GM20431 (cell line): ENCODE measurements at regions not wholly inside any gene's neighbourhood (a gene's known extent, or its start where the extent isn't known, plus 50 kb on each side); places are given as distances from the start of the nearest gene placed in this dataset.

Source experiments
- in situ Hi-C: fragments of 300-500 bp; cut with MseI, MboI; formaldehyde crosslinking; loops from one replicate; pipeline ENCODE4 v1.15.0; 2020; ENCODE audit warnings: low sequenced_read_pairs; ENCODE audit not compliant: unreplicated experiment

DNA sequence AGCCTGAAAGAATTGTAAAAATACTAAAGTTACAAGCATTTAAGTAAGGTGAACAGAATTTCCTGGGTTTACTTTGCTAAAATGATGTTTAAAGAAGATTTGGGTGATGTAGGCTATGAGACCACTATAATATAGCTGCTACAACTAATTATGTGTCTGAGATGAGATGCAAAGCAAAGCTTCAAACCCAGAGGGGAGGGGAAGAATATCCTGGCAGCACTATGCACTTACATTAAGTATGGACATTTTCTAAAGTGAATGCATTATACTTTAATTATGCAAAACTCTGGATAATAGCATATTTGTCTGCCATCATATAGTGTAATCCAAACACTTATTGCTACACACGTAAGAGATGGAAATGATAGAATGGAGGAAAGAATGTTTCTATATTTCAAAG, 1003.7 kb downstream of the GALC start:
- in situ Hi-C loops = no loop called here

DNA sequence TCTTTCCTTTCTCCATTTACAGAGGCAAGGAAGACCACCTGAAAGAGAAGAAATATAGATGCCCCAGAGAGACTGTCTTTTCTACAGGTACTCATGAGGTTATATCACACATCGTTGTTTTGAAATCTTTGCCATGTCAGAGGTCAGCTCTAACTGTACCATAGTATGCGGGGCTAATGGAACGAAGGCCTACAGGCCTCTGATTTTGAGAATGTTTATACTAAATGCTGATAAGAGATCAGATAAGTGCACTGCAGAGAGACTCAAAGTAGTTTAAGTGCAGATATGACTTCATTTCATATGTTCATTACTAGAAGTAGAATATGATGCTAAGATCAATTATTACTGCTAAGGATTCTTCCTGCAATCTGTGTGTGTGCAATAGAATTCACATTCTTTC, 1005.0 kb downstream of the GALC start:
- in situ Hi-C loops = no loop called here

DNA sequence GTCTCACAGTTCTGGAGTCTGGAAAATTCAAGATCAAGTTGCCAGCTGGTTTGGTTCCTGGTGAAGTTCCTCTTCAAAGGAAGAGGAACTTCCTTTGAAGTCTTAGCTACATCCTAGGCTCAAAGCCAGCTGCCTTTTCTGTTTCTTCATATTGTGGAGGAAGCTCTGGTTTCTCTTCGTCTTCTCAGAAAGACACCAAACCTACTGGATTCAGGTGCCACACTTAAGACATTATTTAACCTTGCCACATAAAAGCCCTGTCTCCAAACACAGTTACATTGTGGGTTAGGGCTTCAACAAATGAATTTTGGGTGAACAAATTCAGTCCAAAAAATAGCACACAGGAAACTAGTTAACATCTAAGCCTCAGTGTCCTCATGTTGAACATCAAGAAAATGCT, 1019.8 kb downstream of the GALC start:
- in situ Hi-C loops = no loop called here

DNA sequence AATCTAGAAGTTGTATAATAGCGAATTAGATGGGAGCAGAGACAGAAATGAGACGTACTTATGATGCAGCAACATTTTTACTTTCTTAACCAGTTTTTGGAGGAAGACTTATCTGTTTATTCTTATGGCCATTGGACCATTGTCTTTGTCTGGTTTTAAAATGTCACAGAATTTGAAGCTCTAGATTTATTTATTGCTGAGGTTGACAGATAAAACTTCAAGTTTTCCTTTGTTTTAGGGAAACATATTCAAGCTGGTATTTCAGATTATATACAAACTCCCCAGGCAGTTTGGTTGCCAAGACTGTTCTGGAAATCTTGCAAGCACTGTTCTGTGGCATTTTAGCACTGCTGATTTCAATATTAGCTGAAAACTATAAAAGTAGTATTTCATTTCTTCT, 1021.7 kb downstream of the GALC start:
- in situ Hi-C loops = no loop called here

DNA sequence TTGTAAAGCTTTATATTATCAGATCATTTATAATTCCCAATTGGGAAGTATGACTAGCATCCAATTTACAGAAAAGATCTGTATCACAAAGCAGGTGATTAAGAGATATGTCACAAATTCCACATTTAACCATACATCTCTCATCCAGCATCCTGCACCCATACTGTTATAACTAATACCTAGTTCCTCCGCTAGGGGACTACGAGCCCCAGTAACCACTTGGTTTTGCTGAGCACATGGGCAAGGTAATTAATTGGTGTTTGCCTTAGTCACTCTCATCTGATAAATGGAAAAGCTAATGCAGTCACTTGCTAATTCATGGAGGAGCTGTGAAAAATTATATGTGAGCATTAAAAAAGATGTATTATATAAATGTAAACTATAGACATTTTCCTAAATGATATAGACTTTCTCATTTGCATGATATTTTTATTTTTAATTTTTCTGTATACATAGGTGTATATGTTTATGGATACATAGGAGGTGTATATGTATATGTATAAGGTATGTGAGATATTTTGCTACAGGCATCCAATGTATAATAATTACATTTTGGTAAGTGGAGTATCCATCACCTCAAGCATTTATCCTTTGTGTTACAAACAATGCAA, 1031.8 kb downstream of the GALC start:
- in situ Hi-C loops = no loop called here

DNA sequence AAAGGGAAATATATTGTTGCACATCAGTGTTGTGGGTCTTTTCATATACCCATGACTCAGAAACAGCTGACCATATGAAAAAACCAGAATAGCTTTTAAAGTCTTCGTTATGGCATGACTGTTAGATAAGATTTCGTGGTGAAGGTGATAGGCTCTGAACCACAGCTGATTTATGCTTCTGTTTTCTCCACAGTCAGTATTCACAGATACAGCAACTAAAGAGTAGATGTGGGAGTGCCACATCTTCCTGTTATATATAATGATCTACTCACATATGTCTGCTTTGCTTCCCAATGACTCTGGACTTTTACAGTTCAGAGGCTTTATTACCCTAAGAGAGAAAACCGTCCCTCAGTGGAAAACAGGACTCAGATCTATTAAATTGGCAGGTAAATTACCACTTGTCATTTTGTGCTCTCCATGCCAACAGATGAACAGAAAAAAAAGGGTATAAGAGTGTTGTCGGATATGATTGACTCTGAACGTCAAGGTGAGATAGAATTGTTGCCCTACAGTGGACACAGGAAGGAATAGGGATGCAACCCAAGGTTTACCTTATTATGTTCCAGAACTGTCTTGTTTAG, 1037.1 kb downstream of the GALC start:
- in situ Hi-C loops = no loop called here

DNA sequence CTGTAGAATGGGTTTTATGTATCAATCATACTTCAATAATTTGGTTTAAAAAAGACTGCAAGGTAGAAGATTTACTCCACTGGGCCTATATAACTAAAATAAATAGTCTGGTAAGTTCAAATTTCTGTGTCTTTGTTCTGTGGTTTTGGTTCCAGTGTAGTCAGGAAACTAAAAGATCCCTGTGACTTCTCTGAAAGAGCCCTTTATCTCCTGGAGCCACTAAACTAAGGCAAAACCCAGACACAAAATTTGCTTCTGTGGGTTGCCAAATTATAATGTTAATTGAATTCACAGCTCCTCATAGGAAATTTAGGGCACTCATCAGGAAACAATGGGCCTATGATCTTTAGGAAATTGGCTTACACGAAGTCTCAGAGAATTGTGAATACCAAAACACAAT, 1038.4 kb downstream of the GALC start:
- in situ Hi-C loops = no loop called here

DNA sequence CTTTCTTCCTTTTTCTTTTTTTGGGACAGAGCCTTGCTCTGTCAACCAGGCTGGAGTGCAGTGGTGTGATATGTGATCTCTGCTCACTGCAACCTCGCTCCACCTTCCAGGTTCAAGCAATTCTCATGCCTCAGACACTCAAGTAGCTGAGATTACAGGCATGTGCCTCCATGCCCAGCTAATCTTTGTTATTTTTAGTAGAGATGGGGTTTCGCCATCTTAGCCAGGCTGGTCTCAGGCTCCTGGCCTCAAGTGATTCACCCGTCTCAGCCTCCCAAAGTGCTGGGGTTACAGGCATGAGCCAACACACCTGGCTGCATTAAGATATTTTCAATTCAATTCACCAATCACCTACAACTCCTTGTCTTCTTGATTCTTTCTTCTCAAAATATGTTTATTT, 1046.5 kb downstream of the GALC start:
- in situ Hi-C loops = no loop called here

DNA sequence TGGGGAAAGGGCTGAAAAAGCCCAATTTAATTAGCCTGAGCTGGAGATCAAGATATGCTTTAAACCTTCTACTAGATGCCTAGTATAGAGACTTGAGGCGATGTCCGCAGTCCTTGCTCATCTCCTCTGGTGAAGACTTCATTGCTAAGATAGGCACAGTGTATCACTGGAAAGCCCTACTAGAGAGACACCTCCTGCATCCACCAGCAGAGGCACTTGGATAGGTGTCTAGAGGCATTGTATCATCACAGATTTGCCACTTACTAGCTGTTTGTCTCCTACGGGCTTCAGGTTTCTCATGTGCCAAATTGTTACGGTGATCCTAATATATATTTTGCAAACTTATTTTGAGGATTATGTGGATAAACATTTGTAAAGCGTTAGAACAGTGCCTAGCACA, 1048.5 kb downstream of the GALC start:
- in situ Hi-C loops = no loop called here

DNA sequence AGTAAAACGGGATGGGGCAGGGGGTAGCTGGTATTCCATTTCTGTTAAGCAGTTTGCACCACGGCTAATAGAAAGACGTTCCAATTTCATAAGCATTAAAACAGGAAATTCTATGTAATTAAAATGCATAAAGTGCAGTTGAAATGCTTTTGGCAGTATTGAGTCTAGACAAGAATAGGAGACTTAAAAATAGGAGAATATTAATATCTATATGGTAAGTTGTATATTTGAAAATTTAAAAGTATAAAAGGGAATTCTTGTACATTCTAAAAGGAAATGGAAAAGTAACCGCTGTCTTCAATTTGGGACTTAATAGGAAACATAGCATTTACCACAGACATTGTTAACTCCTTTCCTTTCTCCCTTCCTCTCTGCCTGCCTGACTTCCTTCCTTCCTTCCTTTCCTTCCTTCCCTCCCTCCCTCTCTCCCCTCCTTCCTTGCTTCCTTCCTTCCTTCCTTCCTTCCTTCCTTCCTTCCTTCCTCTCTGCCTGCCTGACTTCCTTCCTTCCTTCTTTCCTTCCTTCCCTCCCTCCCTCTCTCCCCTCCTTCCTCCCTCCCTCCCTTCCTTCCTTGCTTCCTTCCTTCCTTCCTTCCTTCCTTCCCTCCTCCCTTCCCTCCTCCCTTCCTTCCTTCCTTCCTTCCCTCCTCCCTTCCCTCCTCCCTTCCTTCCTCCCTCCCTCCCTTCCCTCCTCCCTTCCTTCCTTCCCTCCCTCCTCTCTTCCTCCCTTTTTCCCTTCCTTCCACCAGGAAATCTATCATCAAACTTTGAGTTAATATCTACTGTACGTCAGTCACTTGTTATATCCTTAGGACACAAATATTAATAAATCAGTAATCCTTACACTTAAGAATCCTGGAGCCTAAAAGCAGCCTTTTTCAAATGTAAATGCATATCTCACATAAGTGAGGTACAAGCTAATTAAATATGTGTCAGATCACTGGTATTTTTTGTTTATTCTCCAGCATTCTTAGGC, 1049.3 kb downstream of the GALC start:
- in situ Hi-C loops = no loop called here

DNA sequence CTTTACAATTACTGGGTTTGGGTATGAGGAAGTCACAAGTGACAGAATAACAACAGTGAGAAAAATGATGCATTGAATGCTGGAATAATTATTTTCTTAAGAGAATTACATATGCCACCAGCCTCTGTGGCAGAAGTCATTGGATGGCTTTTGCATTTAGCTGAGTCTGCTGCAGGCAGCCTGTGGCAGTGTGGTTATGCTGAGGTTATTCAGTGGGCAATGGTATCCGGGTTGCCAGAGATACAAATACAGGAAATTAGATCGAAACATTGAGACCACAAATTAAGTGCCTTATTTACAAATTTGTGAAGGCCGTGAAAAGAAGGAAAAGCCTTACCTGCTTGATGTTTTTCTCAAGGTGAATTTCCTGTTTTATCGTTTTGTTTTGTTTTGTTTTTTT, 1050.0 kb downstream of the GALC start:
- in situ Hi-C loops = no loop called here

DNA sequence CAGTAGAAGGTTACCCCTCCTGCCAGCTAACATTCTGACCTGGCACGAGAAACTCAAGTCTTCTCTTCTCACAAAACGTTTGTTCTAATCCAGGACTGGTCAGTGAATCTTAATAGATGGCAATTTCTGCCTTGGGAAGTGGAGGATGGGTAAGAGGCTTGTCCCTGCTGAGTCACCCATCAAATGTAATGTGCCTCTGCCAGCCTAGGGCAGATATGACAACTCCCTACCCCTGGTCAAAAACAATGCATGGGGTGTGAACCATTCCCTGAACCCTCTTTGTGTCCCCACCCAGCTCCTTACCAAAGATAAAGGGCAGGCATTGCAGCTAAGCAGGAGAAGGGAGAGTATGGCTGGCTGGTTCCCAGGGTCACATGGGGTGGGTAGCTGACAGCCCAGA, 1052.9 kb downstream of the GALC start:
- in situ Hi-C loops = no loop called here

DNA sequence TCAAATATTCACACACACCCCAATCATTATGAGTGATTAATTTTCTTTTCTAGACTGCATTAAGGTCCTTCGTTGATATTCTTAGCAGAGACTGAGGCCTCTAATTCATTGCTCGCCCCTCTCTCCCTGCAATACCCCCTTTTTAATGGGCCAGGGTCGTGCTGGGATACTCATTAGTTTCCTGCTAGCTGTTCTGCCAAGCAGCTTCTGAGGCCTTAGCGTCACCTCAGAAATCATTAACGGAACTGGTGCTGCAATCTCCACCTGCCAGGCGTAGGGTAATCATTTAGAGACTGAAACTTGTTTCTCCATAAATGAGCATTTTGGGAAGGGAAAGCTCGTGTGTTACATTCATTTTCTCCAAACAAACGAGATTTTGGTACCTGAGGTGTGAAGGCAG, 1054.7 kb downstream of the GALC start:
- in situ Hi-C loops = no loop called here

DNA sequence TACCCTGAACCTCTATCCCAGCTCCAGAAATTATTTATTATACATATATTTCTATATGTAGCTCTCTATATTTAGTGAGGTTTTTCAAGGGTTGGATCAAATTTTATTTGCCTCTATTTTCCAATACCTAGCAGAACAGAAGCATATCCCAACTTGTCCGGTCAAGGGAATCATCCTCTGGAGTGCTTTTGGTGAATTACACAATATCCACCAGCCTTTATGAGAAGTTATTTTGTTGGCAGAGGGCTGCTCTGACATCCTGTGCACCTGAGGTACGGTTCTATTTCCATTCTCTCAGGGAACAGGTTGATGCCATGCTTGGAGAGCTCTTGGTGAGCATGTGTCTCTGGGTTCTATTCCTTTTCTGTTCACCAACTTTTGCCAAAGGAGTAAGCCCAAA, 1056.4 kb downstream of the GALC start:
- in situ Hi-C loops = no loop called here

DNA sequence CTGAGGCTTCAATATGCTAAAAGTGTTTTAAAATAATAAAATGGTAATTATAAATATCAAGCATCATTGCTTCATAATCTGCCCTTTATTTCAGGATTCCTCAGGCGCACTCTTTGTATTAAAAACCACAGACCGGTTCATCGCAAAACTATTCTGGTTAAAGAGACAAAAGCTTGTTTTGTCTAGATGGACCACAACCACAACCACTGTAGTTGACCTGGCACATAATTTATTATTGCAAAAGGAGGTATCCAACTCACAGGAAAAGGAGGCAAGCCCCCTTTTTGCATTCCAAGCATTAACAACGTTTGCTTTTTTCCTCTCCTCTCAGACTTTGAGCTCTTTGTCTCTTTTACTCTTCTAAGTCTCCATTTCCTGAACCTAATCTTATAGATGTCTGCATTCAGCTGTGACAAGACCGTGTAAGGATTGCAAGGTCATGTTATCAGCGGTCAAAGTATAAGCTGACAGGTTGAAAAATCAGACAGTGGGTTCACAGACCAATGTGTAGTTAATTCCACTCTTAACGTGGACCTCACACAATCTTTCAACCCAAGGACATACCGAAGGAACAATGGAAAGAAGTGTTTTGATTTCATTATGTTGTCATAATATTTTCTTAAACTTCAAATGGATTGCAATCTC, 1057.6 kb downstream of the GALC start:
- in situ Hi-C loops = no loop called here

DNA sequence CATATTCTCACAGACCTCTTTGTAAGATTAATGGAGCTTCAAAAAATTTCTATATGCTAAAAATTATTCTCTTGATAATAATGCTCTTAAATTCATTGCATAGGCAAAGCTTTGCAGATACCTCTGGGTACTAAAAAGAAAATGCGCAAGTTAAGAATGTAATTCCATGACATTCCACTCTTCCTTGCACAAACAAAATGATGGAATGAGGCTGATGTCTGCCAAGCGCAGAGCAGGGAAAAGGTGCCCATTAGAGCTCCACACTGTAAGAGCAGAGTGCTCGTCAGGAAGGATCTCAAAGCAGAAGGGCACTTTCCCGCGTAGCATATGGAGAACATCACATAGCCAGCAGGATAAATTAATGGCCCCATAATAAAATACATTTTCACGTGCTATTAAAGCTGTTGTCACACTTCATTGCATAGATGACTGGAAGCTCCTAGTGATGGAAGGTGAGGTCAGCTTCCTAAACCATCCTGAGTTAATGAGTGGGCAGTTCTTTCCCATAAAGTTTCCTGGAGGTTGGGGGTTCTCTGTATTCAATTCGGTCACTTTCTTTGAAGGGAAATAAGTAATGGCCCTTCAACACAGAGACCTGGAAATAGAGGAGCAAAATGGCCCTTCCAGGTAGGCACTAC, 1058.9 kb downstream of the GALC start:
- in situ Hi-C loops = no loop called here

DNA sequence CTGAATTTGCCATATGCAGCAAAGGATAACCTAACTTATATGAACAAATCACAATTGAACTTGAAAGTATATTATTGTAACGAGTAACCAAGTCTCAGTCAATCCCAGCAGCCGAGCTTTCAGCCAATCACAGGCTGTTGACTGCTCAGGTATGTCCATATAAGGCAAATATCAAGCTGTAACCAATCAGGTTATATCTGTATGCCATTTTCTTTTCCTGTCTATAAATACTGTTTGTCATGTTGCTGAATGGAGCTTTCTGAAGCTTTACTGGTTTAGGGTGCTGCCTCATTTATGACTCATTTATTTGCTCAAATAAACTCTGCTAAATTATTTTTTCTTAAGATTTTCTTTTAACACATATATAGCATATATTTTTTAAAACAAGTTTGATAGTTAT, 1059.5 kb downstream of the GALC start:
- in situ Hi-C loops = no loop called here

DNA sequence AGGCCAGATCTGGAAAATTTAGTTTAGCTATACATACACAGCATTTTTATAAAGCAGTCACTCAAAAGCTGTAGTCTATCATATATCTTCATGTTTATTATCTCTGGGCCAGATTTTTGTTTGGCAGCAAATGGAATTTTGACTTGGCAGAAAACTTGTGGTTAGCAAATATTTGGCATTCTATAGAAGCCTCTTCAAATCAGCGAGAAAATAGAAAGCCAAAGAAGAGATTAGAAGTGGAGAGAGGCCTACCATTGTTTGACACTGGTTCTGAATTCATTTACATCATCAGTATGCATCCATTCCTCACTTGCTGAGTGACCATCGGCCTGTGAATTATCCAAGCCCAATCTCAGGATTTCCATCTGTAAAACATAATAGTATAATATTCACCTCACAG, 1077.6 kb downstream of the GALC start:
- in situ Hi-C loops = no loop called here

DNA sequence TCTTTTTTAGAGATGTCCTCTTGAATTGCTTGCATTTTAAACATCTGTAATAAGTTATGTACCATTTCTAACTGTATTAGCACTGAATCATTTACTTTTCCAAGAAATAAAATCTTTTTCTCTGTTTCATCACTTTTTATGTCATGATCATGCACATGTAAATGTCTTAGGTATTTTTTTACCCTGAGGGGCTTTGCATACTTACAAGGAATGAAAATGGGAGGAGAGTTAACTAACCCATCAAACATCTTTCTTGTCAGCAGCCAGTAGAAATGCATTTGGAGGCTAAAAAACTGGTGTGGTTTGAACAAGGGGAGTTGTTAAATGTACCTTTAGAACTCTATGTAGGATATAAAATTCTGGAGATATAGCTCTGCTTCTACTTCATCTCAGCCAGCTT, 1080.3 kb downstream of the GALC start:
- in situ Hi-C loops = no loop called here

DNA sequence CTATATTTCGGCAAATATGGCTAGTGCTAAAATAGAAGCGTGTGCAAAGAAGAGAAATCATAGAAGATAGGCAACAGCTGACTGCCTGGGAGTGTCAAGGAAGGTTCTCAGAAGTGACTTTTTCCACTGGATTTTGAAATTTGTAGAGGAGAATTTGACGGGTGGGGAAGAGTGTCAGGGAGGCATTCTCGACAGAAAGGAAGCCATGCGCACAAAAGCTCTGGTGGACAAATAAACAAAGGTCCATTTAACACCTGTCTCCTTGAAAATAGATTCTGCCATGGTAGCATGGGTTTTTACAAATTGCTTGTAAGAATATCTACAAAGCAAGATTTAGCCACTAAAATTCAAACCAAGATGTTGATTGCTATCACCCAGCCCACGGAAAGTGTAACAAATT, 1081.5 kb downstream of the GALC start:
- in situ Hi-C loops = no loop called here
